ENCODE measurements at regions not wholly inside any gene's neighbourhood (a gene's known extent, or its start where the extent isn't known, plus 50 kb on each side); places are given as distances from the start of the nearest gene placed in this dataset.

GRCh38 chr3:144930431-144930830 is 958.8 kb downstream of the DIPK2A start:
- Histone ChIP-seq H3K4me1 (ENCODE audit: control insufficient read depth in 1 of 2, insufficient read depth in 2 of 2, low read length in 2 of 2) (no peaks in the 10 kb centered on the region), H3K9me3 (replicated peaks in 1 of 2; ENCODE audit: control insufficient read depth in 1 of 2, insufficient read depth in 1 of 2, low read length in 2 of 2) (peaks cover 7 to 9% of the 10 kb centered on the region in 2 donors), H3K4me2 (replicated peaks; ENCODE audit: extremely low read depth, low read length, poor library complexity, severe bottlenecking) (no peak overlapping the region), H2AFZ (ENCODE audit: insufficient read depth, low read depth, low read length, poor library complexity, severe bottlenecking) (no peak overlapping the region), H3K79me2 (ENCODE audit: insufficient read depth, low read length) (no peaks in the 10 kb centered on the region), H3K4me3 (replicated peaks in 1 of 3; ENCODE audit: low read depth in 2 of 3, low read length in 3 of 3) (no peak overlapping the region), H3K36me3 (replicated peaks in 1 of 2; ENCODE audit: control insufficient read depth in 1 of 2, insufficient read depth in 2 of 2, low read length in 2 of 2) (no peaks in the 10 kb centered on the region), H3K27me3 (ENCODE audit: control insufficient read depth in 2 of 2, insufficient read depth in 2 of 2, low read length in 2 of 2) (no peaks in the 10 kb centered on the region), H3K9ac (ENCODE audit: insufficient read depth, low read length, poor library complexity, severe bottlenecking) (no peak overlapping the region), H3K27ac (ENCODE audit: low read depth in 1 of 2, low read length in 2 of 2) (no peak overlapping the region), H4K20me1 (ENCODE audit: insufficient read depth, low read length) (no peaks in the 10 kb centered on the region)
- intact Hi-C loops (cut with micrococcal nuclease) = no loop called here
- no peak for DNase-seq
- TF ChIP-seq, protein P1, sequence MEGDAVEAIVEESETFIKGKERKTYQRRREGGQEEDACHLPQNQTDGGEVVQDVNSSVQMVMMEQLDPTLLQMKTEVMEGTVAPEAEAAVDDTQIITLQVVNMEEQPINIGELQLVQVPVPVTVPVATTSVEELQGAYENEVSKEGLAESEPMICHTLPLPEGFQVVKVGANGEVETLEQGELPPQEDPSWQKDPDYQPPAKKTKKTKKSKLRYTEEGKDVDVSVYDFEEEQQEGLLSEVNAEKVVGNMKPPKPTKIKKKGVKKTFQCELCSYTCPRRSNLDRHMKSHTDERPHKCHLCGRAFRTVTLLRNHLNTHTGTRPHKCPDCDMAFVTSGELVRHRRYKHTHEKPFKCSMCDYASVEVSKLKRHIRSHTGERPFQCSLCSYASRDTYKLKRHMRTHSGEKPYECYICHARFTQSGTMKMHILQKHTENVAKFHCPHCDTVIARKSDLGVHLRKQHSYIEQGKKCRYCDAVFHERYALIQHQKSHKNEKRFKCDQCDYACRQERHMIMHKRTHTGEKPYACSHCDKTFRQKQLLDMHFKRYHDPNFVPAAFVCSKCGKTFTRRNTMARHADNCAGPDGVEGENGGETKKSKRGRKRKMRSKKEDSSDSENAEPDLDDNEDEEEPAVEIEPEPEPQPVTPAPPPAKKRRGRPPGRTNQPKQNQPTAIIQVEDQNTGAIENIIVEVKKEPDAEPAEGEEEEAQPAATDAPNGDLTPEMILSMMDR (IDR thresholded peaks at IDR 0.05) = no peak
- WGBS (ENCODE audit: insufficient coverage) = 100% methylated on average over 1 of the region's 2 CpGs
- Mint-ChIP-seq H3K4me3 (no peak overlapping the region), H3K36me3 (no peaks in the 10 kb centered on the region), H3K27me3 (ENCODE audit: low read depth in 3 of 3) (peaks cover 0 to 3% (median 0%) of the 10 kb centered on the region in 3 donors), H3K4me1 (no peaks in the 10 kb centered on the region), H3K9me3 (peaks cover 0 to 20% (median 8%) of the 10 kb centered on the region in 7 donors), H3K27ac (no peak overlapping the region)

- Mint-ChIP-seq H3K27me3 (ENCODE audit: low read depth in 3 of 3) (peaks cover 0 to 2% (median 0%) of the 10 kb centered on the region in 3 donors), H3K27ac (no peak overlapping the region), H3K9me3 (peaks cover 0 to 19% (median 8%) of the 10 kb centered on the region in 7 donors), H3K4me3 (no peak overlapping the region), H3K4me1 (no peaks in the 10 kb centered on the region), H3K36me3 (no peaks in the 10 kb centered on the region)
- no peak overlapping the region for H3K9ac ChIP-seq (ENCODE audit: insufficient read depth, low read length, poor library complexity, severe bottlenecking)
- DNase-seq = no peak
- intact Hi-C loops (cut with micrococcal nuclease) = no loop called here
- no peaks in the 10 kb centered on the region for H4K20me1 ChIP-seq (ENCODE audit: insufficient read depth, low read length)
- WGBS (ENCODE audit: insufficient coverage) = no CpG with 5 or more reads among the region's 1 CpG
- no peak overlapping the region for H3K4me3 ChIP-seq (replicated peaks in 1 of 3; ENCODE audit: low read depth in 2 of 3, low read length in 3 of 3)
- no peaks in the 10 kb centered on the region for H3K4me1 ChIP-seq (ENCODE audit: control insufficient read depth in 1 of 2, insufficient read depth in 2 of 2, low read length in 2 of 2)
- H3K27me3 ChIP-seq (ENCODE audit: control insufficient read depth in 2 of 2, insufficient read depth in 2 of 2, low read length in 2 of 2) = no peaks in the 10 kb centered on the region
- TF ChIP-seq, protein P1 (IDR thresholded peaks at IDR 0.05) = no peak
- H3K36me3 ChIP-seq (replicated peaks in 1 of 2; ENCODE audit: control insufficient read depth in 1 of 2, insufficient read depth in 2 of 2, low read length in 2 of 2) = no peaks in the 10 kb centered on the region
- no peak overlapping the region for H3K27ac ChIP-seq (ENCODE audit: low read depth in 1 of 2, low read length in 2 of 2)
- no peak overlapping the region for H3K4me2 ChIP-seq (replicated peaks; ENCODE audit: extremely low read depth, low read length, poor library complexity, severe bottlenecking)
- H3K9me3 ChIP-seq (replicated peaks in 1 of 2; ENCODE audit: control insufficient read depth in 1 of 2, insufficient read depth in 1 of 2, low read length in 2 of 2) = peaks cover 7 to 9% of the 10 kb centered on the region in 2 donors
- no peaks in the 10 kb centered on the region for H3K79me2 ChIP-seq (ENCODE audit: insufficient read depth, low read length)
- no peak overlapping the region for H2AFZ ChIP-seq (ENCODE audit: insufficient read depth, low read depth, low read length, poor library complexity, severe bottlenecking)
Observed at GRCh38 chr3:144931590-144931989, 960.0 kb downstream of the DIPK2A start.

Measured in CD14-positive monocyte (primary cell).